ENCODE measurements at regions not wholly inside any gene's neighbourhood (a gene's known extent, or its start where the extent isn't known, plus 50 kb on each side); places are given as distances from the start of the nearest gene placed in this dataset.

- TF ChIP-seq CTCF (IDR thresholded peaks at IDR 0.05) (no peak), POLR2A (IDR thresholded peaks at IDR 0.05) (no peak)
Measured at GRCh38 chr9:99556998-99557397, 264.7 kb upstream of the NR4A3 start.
